NCI-H526 (cell line): ENCODE measurements at regions not wholly inside any gene's neighbourhood (a gene's known extent, or its start where the extent isn't known, plus 50 kb on each side); places are given as distances from the start of the nearest gene placed in this dataset.

Source experiments
- DNase-seq, 2 experiments: peaks; one replicate each; lab custom pipeline; 2025; lab: John Stamatoyannopoulos, UW

GRCh38 chr10:22766693-22767092, 52.3 kb upstream of the PIP4K2A start:
- DNase-seq: no peak

DNA sequence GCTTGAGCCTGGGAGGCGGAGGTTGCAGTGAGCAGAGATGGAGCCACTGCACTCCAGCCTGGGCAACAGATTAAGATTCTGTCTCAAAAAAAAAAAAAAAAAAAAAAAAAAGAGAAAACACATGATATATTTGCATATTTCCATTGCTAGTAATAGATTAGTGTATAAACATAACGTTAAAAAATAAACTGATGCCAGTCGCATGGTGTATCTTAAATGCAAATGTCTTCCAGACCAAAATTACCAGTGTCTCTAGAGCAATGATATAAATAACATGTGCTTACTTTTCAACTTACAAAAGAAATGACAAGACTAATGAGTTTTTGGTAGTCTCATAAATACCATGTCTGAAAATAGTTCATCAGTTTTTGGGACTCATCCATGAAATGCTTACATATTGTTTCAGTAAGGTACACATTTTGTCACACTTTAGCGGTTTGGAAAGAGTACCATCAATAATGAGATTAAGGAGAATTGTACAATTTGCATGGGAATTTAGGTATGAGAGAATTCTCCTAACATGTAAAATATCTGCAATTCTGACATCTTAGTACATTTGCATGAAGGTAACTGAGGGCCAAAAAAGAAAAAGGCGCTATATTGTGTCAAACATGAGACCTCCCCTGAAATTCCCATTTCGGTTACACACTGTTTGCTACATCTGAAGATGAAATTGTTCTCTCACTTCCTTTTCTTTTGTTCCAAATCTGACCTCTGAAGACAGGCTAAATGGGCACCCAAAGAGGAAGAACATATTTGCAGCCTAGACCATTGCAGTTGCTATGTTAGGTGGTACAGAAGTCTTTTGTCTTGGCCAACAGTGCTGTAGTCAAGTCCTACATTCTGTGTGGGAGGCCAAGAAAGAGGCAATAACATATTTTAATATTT, 51.5 kb upstream of the PIP4K2A start:
- DNase-seq: no peak

DNA sequence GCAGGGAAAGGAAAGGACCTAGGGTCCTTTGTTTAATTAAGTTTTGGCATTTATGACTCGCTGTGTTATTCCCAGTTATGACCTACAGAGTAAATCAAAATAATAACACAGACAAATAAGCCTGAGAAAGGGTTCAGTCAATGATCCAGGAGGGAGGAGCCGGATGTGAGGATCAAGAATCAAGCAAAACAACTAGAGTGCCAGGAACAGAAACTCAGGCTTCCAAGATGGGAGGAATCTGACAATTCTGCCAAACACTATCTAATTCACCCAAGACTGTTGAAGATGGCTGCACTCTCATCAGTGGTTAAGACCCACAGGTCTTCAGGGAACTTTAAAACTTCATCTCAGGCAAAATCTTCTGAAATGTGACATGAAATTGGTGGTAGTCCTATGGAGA, 50.3 kb upstream of the PIP4K2A start:
- no peak for DNase-seq
